AG10803 (cell line): ENCODE measurements at regions not wholly inside any gene's neighbourhood (a gene's known extent, or its start where the extent isn't known, plus 50 kb on each side); places are given as distances from the start of the nearest gene placed in this dataset.

Experiments used
- DNase-seq: peaks from one replicate; pipeline ENCODE4 v3.0.0; 2010; ENCODE audit warnings: low read depth
- H3K4me3 ChIP-seq: 2 replicates; pipeline ENCODE4 v1.5.1; 2011; ENCODE audit warnings: mild to moderate bottlenecking, low read length, control low read depth
- CTCF ChIP-seq: conservative IDR thresholded peaks from 2 replicates; pipeline ENCODE4 v1.5.1; 2011; ENCODE audit warnings: mild to moderate bottlenecking, low read length, control low read depth, inconsistent platforms

GRCh38 chr14:98226411-98226810 is 1045.6 kb downstream of the BCL11B start:
- no peak for TF ChIP-seq CTCF
- no peak for DNase-seq
- H3K4me3 ChIP-seq, result no peak overlapping the region

GRCh38 chr14:98227000-98227726 is 1044.8 kb downstream of the BCL11B start:
- no peak for DNase-seq
- no peak overlapping the region for H3K4me3 ChIP-seq
- no peak for TF ChIP-seq CTCF

- H3K4me3 ChIP-seq, result no peak overlapping the region
- TF ChIP-seq CTCF, result no peak
Observed at GRCh38 chr14:98227727-98228111, 1044.3 kb downstream of the BCL11B start.

GRCh38 chr14:98229656-98230366 is 1042.2 kb downstream of the BCL11B start:
- DNase-seq, result no peak
- TF ChIP-seq CTCF, result 0 out of 2 replicates have a peak, but pooled peaks have one; percentile 6
- no peak overlapping the region for H3K4me3 ChIP-seq

More at GRCh38 chr14:98227727-98228111, 1044.3 kb downstream of the BCL11B start:
- no peak for DNase-seq

- DNase-seq, result no peak
- no peak for TF ChIP-seq CTCF
- no peak overlapping the region for H3K4me3 ChIP-seq
Observed at GRCh38 chr14:98230411-98230810, 1041.6 kb downstream of the BCL11B start.

- H3K4me3 ChIP-seq, result no peak overlapping the region
- DNase-seq, result no peak
- no peak for TF ChIP-seq CTCF
Observed at GRCh38 chr14:98231210-98231609, 1040.8 kb downstream of the BCL11B start.

GRCh38 chr14:98233656-98234055 is 1038.3 kb downstream of the BCL11B start:
- H3K4me3 ChIP-seq, result no peak overlapping the region
- DNase-seq, result no peak
- TF ChIP-seq CTCF, result no peak
